Ovary (tissue), 3 donors: ENCODE measurements at regions not wholly inside any gene's neighbourhood (a gene's known extent, or its start where the extent isn't known, plus 50 kb on each side); places are given as distances from the start of the nearest gene placed in this dataset.

Experiments used
- POLR2A ChIP-seq: fragments of 450-650 bp; IDR thresholded peaks from one replicate; pipeline ENCODE4 v1.6.1; 2017; ENCODE audit warnings: antibody characterized with exemption, mild to moderate bottlenecking, moderate library complexity
- TF ChIP-seq, protein P1 (sequence below), 3 donors: fragments of 450-650 bp in 2 of 3; fragments of 200-600 bp in 1 of 3; IDR thresholded peaks; one replicate each; pipeline versions ENCODE4 v1.5.1 to v1.8.0; 2016 to 2022; ENCODE audit warnings: antibody characterized with exemption in 3 of 3, mild to moderate bottlenecking in 1 of 3
- donor health status: DM: no; HTN: no; CAD: no.

GRCh38 chr12:92581604-92582003 lies 121.2 kb upstream of the PLEKHG7 start:
- TF ChIP-seq, protein P1, sequence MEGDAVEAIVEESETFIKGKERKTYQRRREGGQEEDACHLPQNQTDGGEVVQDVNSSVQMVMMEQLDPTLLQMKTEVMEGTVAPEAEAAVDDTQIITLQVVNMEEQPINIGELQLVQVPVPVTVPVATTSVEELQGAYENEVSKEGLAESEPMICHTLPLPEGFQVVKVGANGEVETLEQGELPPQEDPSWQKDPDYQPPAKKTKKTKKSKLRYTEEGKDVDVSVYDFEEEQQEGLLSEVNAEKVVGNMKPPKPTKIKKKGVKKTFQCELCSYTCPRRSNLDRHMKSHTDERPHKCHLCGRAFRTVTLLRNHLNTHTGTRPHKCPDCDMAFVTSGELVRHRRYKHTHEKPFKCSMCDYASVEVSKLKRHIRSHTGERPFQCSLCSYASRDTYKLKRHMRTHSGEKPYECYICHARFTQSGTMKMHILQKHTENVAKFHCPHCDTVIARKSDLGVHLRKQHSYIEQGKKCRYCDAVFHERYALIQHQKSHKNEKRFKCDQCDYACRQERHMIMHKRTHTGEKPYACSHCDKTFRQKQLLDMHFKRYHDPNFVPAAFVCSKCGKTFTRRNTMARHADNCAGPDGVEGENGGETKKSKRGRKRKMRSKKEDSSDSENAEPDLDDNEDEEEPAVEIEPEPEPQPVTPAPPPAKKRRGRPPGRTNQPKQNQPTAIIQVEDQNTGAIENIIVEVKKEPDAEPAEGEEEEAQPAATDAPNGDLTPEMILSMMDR (IDR thresholded peaks at IDR 0.05), result no peak
- no peak for TF ChIP-seq POLR2A
